Smooth muscle cell (in vitro differentiated cells): ENCODE measurements at regions not wholly inside any gene's neighbourhood (a gene's known extent, or its start where the extent isn't known, plus 50 kb on each side); places are given as distances from the start of the nearest gene placed in this dataset.

Experiments
- DNase-seq: peaks from one replicate; lab custom pipeline; 2025; ENCODE audit not compliant: unreplicated experiment; lab: John Stamatoyannopoulos, UW
- H2AFZ ChIP-seq: fragments of 200-600 bp; sonication (generic); 2 replicates; pipeline ENCODE4 v1.6.0; 2016; ENCODE audit warnings: antibody characterized with exemption, low read depth, mild to moderate bottlenecking
- H3F3A ChIP-seq: fragments of 200-600 bp; sonication (generic); 2 replicates; pipeline ENCODE4 v1.6.0; 2017; ENCODE audit warnings: antibody characterized with exemption, low read depth
- H3K27ac ChIP-seq: fragments of 200-600 bp; sonication (generic); 2 replicates; pipeline ENCODE4 v1.5.1; 2016; ENCODE audit warnings: low read depth, mild to moderate bottlenecking
- H3K27me3 ChIP-seq: fragments of 200-600 bp; sonication (generic); 2 replicates; pipeline ENCODE4 v1.6.1; 2016; ENCODE audit warnings: low read depth, mild to moderate bottlenecking
- H3K36me3 ChIP-seq: fragments of 200-600 bp; sonication (generic); 2 replicates; pipeline ENCODE4 v1.5.1; 2016; ENCODE audit warnings: low read depth
- H3K4me1 ChIP-seq: fragments of 200-600 bp; sonication (generic); 2 replicates; pipeline ENCODE4 v1.5.1; 2016; ENCODE audit warnings: low read depth
- H3K4me2 ChIP-seq: fragments of 200-600 bp; sonication (generic); 2 replicates; pipeline ENCODE4 v1.6.0; 2016; ENCODE audit warnings: mild to moderate bottlenecking
- H3K4me3 ChIP-seq: fragments of 200-600 bp; sonication (generic); 2 replicates; pipeline ENCODE4 v1.5.1; 2016; ENCODE audit warnings: mild to moderate bottlenecking
- H3K79me2 ChIP-seq: fragments of 200-600 bp; sonication (generic); 2 replicates; pipeline ENCODE4 v1.6.0; 2016; ENCODE audit warnings: low read depth, mild to moderate bottlenecking
- H3K9ac ChIP-seq: fragments of 200-600 bp; sonication (generic); 2 replicates; pipeline ENCODE4 v1.6.0; 2016; ENCODE audit warnings: low read depth
- H3K9me3 ChIP-seq: fragments of 200-600 bp; sonication (generic); replicated peaks from 2 replicates; pipeline ENCODE4 v1.5.1; 2016; ENCODE audit warnings: low read depth
- H4K20me1 ChIP-seq: fragments of 200-600 bp; sonication (generic); 2 replicates; pipeline ENCODE4 v1.6.0; 2016; ENCODE audit warnings: low read depth
- CTCF ChIP-seq: fragments of 200-600 bp; sonication (generic); IDR thresholded peaks from 2 replicates; pipeline ENCODE4 v1.5.1; 2017; ENCODE audit warnings: borderline replicate concordance, mild to moderate bottlenecking, antibody characterized with exemption; ENCODE audit not compliant: insufficient read depth, poor library complexity, severe bottlenecking
- WGBS: methylation state at CpG from one replicate; pipeline ENCODE4 v1.1.7; 2016; ENCODE audit warnings: low lambda C conversion rate; 5-methylcytosine and 5-hydroxymethylcytosine counted together

GRCh38 chr10:85444868-85445267, 921.7 kb downstream of the GRID1 start:
- Histone ChIP-seq H3K27ac (no peak overlapping the region), H3K79me2 (no peaks in the 10 kb centered on the region), H3K27me3 (no peaks in the 10 kb centered on the region), H3K4me2 (no peak overlapping the region), H3K9ac (no peak overlapping the region), H3K4me1 (no peaks in the 10 kb centered on the region), H3K36me3 (no peaks in the 10 kb centered on the region), H3K4me3 (no peak overlapping the region), H2AFZ (no peak overlapping the region), H4K20me1 (no peaks in the 10 kb centered on the region), H3K9me3 (no peaks in the 10 kb centered on the region), H3F3A (no peaks in the 10 kb centered on the region)
- DNase-seq: no peak
- no peak for TF ChIP-seq CTCF
- WGBS: 76% methylated on average over 2 of the region's 2 CpGs

- no peak for TF ChIP-seq CTCF
- WGBS: 79% methylated on average over 2 of the region's 2 CpGs
- no peaks in the 10 kb centered on the region for H3K4me1 ChIP-seq
- no peak overlapping the region for H3K9ac ChIP-seq
- no peak for DNase-seq
- H3K27me3 ChIP-seq: no peaks in the 10 kb centered on the region
- H3K4me3 ChIP-seq: no peak overlapping the region
- no peaks in the 10 kb centered on the region for H3F3A ChIP-seq
- no peak overlapping the region for H3K4me2 ChIP-seq
- H3K27ac ChIP-seq: no peak overlapping the region
- H3K9me3 ChIP-seq: no peaks in the 10 kb centered on the region
- no peaks in the 10 kb centered on the region for H4K20me1 ChIP-seq
- no peaks in the 10 kb centered on the region for H3K79me2 ChIP-seq
- H3K36me3 ChIP-seq: no peaks in the 10 kb centered on the region
- H2AFZ ChIP-seq: no peak overlapping the region
These were observed 920.9 kb downstream of the GRID1 start for GRCh38 chr10:85445702-85446101.

GRCh38 chr10:85446827-85447226, 919.8 kb downstream of the GRID1 start:
- Histone ChIP-seq H3K79me2 (no peaks in the 10 kb centered on the region), H3F3A (no peaks in the 10 kb centered on the region), H3K36me3 (no peaks in the 10 kb centered on the region), H3K27me3 (no peaks in the 10 kb centered on the region), H3K9me3 (no peaks in the 10 kb centered on the region), H3K4me1 (no peaks in the 10 kb centered on the region), H3K4me2 (no peak overlapping the region), H3K4me3 (no peak overlapping the region), H3K27ac (no peak overlapping the region), H4K20me1 (no peaks in the 10 kb centered on the region), H3K9ac (no peak overlapping the region), H2AFZ (no peak overlapping the region)
- 82% methylated on average over 2 of the region's 2 CpGs for WGBS
- no peak for DNase-seq
- TF ChIP-seq CTCF: no peak

GRCh38 chr10:85447690-85448089, 918.9 kb downstream of the GRID1 start:
- H3K36me3 ChIP-seq: no peaks in the 10 kb centered on the region
- no peaks in the 10 kb centered on the region for H4K20me1 ChIP-seq
- TF ChIP-seq CTCF: no peak
- H3F3A ChIP-seq: no peaks in the 10 kb centered on the region
- H3K27ac ChIP-seq: no peak overlapping the region
- 92% methylated on average over 1 of the region's 1 CpG for WGBS
- H3K4me1 ChIP-seq: no peaks in the 10 kb centered on the region
- no peak overlapping the region for H3K9ac ChIP-seq
- H3K4me2 ChIP-seq: no peak overlapping the region
- no peaks in the 10 kb centered on the region for H3K79me2 ChIP-seq
- no peaks in the 10 kb centered on the region for H3K27me3 ChIP-seq
- H3K9me3 ChIP-seq: no peaks in the 10 kb centered on the region
- no peak for DNase-seq
- no peak overlapping the region for H3K4me3 ChIP-seq
- no peak overlapping the region for H2AFZ ChIP-seq
